Small intestine (tissue), 7 donors: ENCODE measurements at regions not wholly inside any gene's neighbourhood (a gene's known extent, or its start where the extent isn't known, plus 50 kb on each side); places are given as distances from the start of the nearest gene placed in this dataset.
"Not testable (repeated sequence)": the region's sequence is repeated elsewhere in the genome, so short reads cannot be mapped to it uniquely, and the experiment has no call there.

ENCODE experiments used
- DNase-seq, 2 donors: peaks; one replicate each; pipeline versions ENCODE4 v3.0.0 to v3.0.0-alpha.2; 2013
- FAIRE-seq: peaks from 2 replicates; lab custom pipeline; 2012; peaks lifted over from hg19 to GRCh38; lab: Jason Lieb, UNC
- H3K27ac ChIP-seq, 3 donors: one replicate each; pipeline ENCODE4 v1.5.1; 2013; ENCODE audit warnings: low read length in 2 of 3, mild to moderate bottlenecking in 2 of 3, control low read depth in 1 of 3, inconsistent platforms in 1 of 3, low read depth in 1 of 3, moderate library complexity in 1 of 3
- H3K27me3 ChIP-seq, 3 donors: one replicate each; pipeline ENCODE4 v1.6.1; 2013; ENCODE audit warnings: low read length in 3 of 3, inconsistent platforms in 1 of 3; ENCODE audit not compliant: control insufficient read depth in 3 of 3, insufficient read depth in 3 of 3
- H3K36me3 ChIP-seq, 3 donors: one replicate each; pipeline ENCODE4 v1.6.1; 2013; ENCODE audit warnings: low read length in 3 of 3, inconsistent platforms in 1 of 3, low read depth in 1 of 3, mild to moderate bottlenecking in 1 of 3, moderate library complexity in 1 of 3; ENCODE audit not compliant: control insufficient read depth in 3 of 3, insufficient read depth in 2 of 3
- H3K4me1 ChIP-seq, 3 donors: one replicate each; pipeline ENCODE4 v1.6.1; 2013; ENCODE audit warnings: low read length in 2 of 3, inconsistent platforms in 1 of 3, low read depth in 1 of 3, mild to moderate bottlenecking in 1 of 3, moderate library complexity in 1 of 3; ENCODE audit not compliant: control insufficient read depth in 3 of 3, insufficient read depth in 2 of 3
- H3K4me3 ChIP-seq, 3 donors: one replicate each; pipeline ENCODE4 v1.5.1; 2013; ENCODE audit warnings: low read length in 3 of 3, control low read depth in 1 of 3, inconsistent platforms in 1 of 3, low read depth in 1 of 3, mild to moderate bottlenecking in 1 of 3, moderate library complexity in 1 of 3
- H3K9me3 ChIP-seq, 2 donors: one replicate each; pipeline ENCODE4 v1.6.1; 2013; ENCODE audit warnings: low read depth in 1 of 2, low read length in 1 of 2; ENCODE audit not compliant: control insufficient read depth in 2 of 2, insufficient read depth in 1 of 2
- WGBS, 3 donors: extraction: QIAGEN DNeasy Blood & Tissue Kit; methylation state at CpG; one replicate each; pipeline ENCODE4 v1.1.7; 2013; 5-methylcytosine and 5-hydroxymethylcytosine counted together
- donor health status: healthy with polysubstance abuse.
- donor health status: control.
- donor health status: control.
- donor health status: Bipolar disorder and iron deficiency.
- donor health status: healthy.

- no peaks in the 10 kb centered on the region for H3K36me3 ChIP-seq
- DNase-seq (no peak), FAIRE-seq (no peak)
- H3K9me3 ChIP-seq: peaks cover 0 to 11% of the 10 kb centered on the region in 2 donors
- 83 to 85% (median 84%) methylated on average over 5 of the region's 5 CpGs for WGBS, 3 donors
- H3K4me1 ChIP-seq: no peaks in the 10 kb centered on the region
- no peak overlapping the region for H3K27ac ChIP-seq
- no peaks in the 10 kb centered on the region for H3K27me3 ChIP-seq
- no peak overlapping the region for H3K4me3 ChIP-seq
Observed at GRCh38 chr7:153543232-153543631, 509.0 kb upstream of the DPP6 start.

- Histone ChIP-seq H3K27me3 (no peaks in the 10 kb centered on the region), H3K9me3 (peaks cover 0 to 14% of the 10 kb centered on the region in 2 donors), H3K4me3 (no peak overlapping the region), H3K36me3 (no peaks in the 10 kb centered on the region), H3K4me1 (no peaks in the 10 kb centered on the region), H3K27ac (no peak overlapping the region)
- FAIRE-seq: no peak
- no peak for DNase-seq
- WGBS, 3 donors: 46 to 81% (median 62%) methylated on average over 1 of the region's 1 CpG
Observed at GRCh38 chr7:153550173-153550572, 502.0 kb upstream of the DPP6 start.

- Histone ChIP-seq H3K36me3 (no peaks in the 10 kb centered on the region), H3K4me3 (no peak overlapping the region), H3K9me3 (peaks cover 0 to 34% of the 10 kb centered on the region in 2 donors), H3K27ac (no peak overlapping the region), H3K27me3 (no peaks in the 10 kb centered on the region), H3K4me1 (no peaks in the 10 kb centered on the region)
- FAIRE-seq (no peak), DNase-seq (no peak)
- WGBS, 3 donors: 61 to 68% (median 61%) methylated on average over 6 of the region's 6 CpGs
Observed at GRCh38 chr7:153564391-153564790, 487.8 kb upstream of the DPP6 start.

GRCh38 chr7:153566324-153566723, 485.9 kb upstream of the DPP6 start:
- WGBS, 3 donors: 62 to 79% (median 71%) methylated on average over 6 of the region's 6 CpGs
- no peak for FAIRE-seq

DNA sequence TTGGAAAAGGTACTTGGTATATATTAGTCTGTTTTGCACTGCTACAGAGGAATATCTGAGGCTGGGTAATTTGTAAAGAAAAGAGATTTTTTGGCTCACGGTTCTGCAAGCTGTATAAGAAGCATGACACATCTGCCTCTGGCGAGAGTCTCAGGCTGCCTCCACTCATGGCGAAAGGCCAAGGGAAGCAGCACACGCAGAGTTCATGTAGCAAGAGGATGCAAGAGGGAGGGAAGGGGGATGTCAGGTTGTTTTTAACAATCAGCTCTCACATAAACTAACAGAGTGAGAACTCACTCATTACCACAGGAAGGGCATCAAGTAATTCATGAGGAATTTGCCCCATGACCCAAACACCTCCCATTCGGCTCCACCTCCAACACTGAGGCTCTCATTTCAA, 484.8 kb upstream of the DPP6 start:
- FAIRE-seq: no peak
- DNase-seq: peak in 1 of 2 donors; percentile 1
- Histone ChIP-seq H3K36me3 (no peaks in the 10 kb centered on the region), H3K27ac (no peak overlapping the region), H3K27me3 (no peaks in the 10 kb centered on the region), H3K9me3 (peaks cover 0 to 28% of the 10 kb centered on the region in 2 donors), H3K4me1 (no peaks in the 10 kb centered on the region), H3K4me3 (no peak overlapping the region)
- WGBS, 3 donors: 60 to 83% (median 83%) methylated on average over 5 of the region's 5 CpGs

More at GRCh38 chr7:153566324-153566723, 485.9 kb upstream of the DPP6 start:
- no peaks in the 10 kb centered on the region for H3K4me1 ChIP-seq
- no peak overlapping the region for H3K4me3 ChIP-seq
- no peak for DNase-seq
- H3K27ac ChIP-seq: no peak overlapping the region
- H3K36me3 ChIP-seq: no peaks in the 10 kb centered on the region
- no peaks in the 10 kb centered on the region for H3K27me3 ChIP-seq
- peaks cover 0 to 28% of the 10 kb centered on the region in 2 donors for H3K9me3 ChIP-seq

GRCh38 chr7:153569520-153569919, 482.7 kb upstream of the DPP6 start:
- not testable (repeated sequence) for H3K27me3 ChIP-seq, FAIRE-seq, H3K4me1 ChIP-seq, H3K27ac ChIP-seq, H3K36me3 ChIP-seq, DNase-seq, H3K4me3 ChIP-seq
- WGBS, 3 donors: 37 to 90% (median 51%) methylated on average over 1 of the region's 1 CpG
- peaks cover 0 to 34% of the 10 kb centered on the region in 2 donors for H3K9me3 ChIP-seq

GRCh38 chr7:153576096-153576495, 476.1 kb upstream of the DPP6 start:
- H3K9me3 ChIP-seq: peaks cover 0 to 23% of the 10 kb centered on the region in 2 donors
- no peaks in the 10 kb centered on the region for H3K36me3 ChIP-seq
- H3K4me1 ChIP-seq: no peaks in the 10 kb centered on the region
- DNase-seq (no peak), FAIRE-seq (no peak)
- no peak overlapping the region for H3K27ac ChIP-seq
- WGBS, 3 donors: 87 to 91% (median 89%) methylated on average over 1 of the region's 1 CpG
- H3K4me3 ChIP-seq: no peak overlapping the region
- no peaks in the 10 kb centered on the region for H3K27me3 ChIP-seq

DNA sequence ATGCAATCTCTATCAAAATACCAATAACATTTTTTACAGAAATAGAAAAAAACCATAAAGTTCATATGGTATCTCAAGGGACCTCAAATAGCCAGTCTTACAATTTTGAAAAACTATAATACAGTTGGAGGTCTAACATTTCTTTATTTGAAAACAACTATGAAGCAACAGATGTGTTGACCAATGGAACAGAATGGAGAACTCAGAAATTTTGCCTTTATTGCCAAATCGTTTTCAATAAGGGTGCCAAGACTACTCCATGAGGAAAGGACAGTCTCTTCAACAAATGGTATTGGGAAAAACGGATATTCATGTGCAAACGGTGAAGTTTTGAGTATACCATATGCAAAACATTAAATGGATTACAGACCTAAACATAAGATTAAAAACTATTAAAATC, 470.8 kb upstream of the DPP6 start:
- no peak overlapping the region for H3K27ac ChIP-seq
- H3K9me3 ChIP-seq: peaks cover 0 to 6% of the 10 kb centered on the region in 2 donors
- no peaks in the 10 kb centered on the region for H3K36me3 ChIP-seq
- no peak for DNase-seq
- WGBS, 3 donors: 40 to 64% (median 57%) methylated on average over 3 of the region's 3 CpGs
- no peak overlapping the region for H3K4me3 ChIP-seq
- FAIRE-seq: no peak
- H3K27me3 ChIP-seq: no peaks in the 10 kb centered on the region
- no peaks in the 10 kb centered on the region for H3K4me1 ChIP-seq

DNA sequence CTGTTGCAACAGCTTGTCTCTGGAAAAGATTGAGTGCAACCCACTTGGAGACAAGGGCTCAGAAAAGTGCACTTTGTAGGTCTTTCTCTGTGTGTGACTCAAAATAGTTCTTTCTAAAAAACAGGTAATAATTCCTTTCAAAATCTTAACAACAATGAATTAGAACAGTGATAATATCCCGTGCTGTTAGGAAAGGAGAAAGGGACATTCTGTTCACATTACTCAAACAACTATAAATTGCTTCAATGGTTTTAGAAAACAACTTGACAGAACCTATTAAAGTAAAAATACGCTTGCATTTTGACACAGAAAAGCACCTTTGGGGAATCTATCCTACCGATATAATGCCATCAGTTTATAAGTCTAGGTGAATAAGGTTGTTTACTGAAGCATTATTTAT, 468.1 kb upstream of the DPP6 start:
- no peak overlapping the region for H3K4me3 ChIP-seq
- WGBS, 3 donors: 79 to 87% (median 86%) methylated on average over 3 of the region's 3 CpGs
- no peak overlapping the region for H3K27ac ChIP-seq
- DNase-seq: no peak
- H3K36me3 ChIP-seq: no peaks in the 10 kb centered on the region
- H3K27me3 ChIP-seq: no peaks in the 10 kb centered on the region
- no peaks in the 10 kb centered on the region for H3K4me1 ChIP-seq
- peaks cover 0 to 2% of the 10 kb centered on the region in 2 donors for H3K9me3 ChIP-seq
- no peak for FAIRE-seq
